ENCODE measurements at regions not wholly inside any gene's neighbourhood (a gene's known extent, or its start where the extent isn't known, plus 50 kb on each side); places are given as distances from the start of the nearest gene placed in this dataset.
"Not testable (repeated sequence)": the region's sequence is repeated elsewhere in the genome, so short reads cannot be mapped to it uniquely, and the experiment has no call there.

- DNase-seq (ENCODE audit: low read depth in 3 of 3): no peak
Measured at GRCh38 chr11:37322333-37323194, 724.5 kb upstream of the RAG2 start.

GRCh38 chr11:37320921-37321320 lies 722.9 kb upstream of the RAG2 start:
- no peak for DNase-seq (ENCODE audit: low read depth in 3 of 3)

- DNase-seq (ENCODE audit: low read depth in 3 of 3): no peak
Measured at GRCh38 chr11:37317803-37318202, 719.8 kb upstream of the RAG2 start.

- no peak for DNase-seq (ENCODE audit: low read depth in 3 of 3)
Measured at GRCh38 chr11:37313266-37313665, 715.2 kb upstream of the RAG2 start.

- no peak for DNase-seq (ENCODE audit: low read depth in 3 of 3)
Measured at GRCh38 chr11:37306563-37306962, 708.5 kb upstream of the RAG2 start.

GRCh38 chr11:37301405-37301804 lies 703.4 kb upstream of the RAG2 start:
- DNase-seq (ENCODE audit: low read depth in 3 of 3): not testable (repeated sequence)

GRCh38 chr11:37298173-37298572 lies 700.1 kb upstream of the RAG2 start:
- no peak for DNase-seq (ENCODE audit: low read depth in 3 of 3)

GRCh38 chr11:37286890-37287289 lies 688.9 kb upstream of the RAG2 start:
- DNase-seq (ENCODE audit: low read depth in 3 of 3): no peak

- no peak for DNase-seq (ENCODE audit: low read depth in 3 of 3)
Measured at GRCh38 chr11:37282367-37282766, 684.3 kb upstream of the RAG2 start.

GRCh38 chr11:37280200-37280599 lies 682.2 kb upstream of the RAG2 start:
- no peak for DNase-seq (ENCODE audit: low read depth in 3 of 3)

- no peak for DNase-seq (ENCODE audit: low read depth in 3 of 3)
Measured at GRCh38 chr11:37277896-37278465, 679.9 kb upstream of the RAG2 start.

GRCh38 chr11:37264783-37265182 lies 666.7 kb upstream of the RAG2 start:
- DNase-seq (ENCODE audit: low read depth in 3 of 3): no peak

- no peak for DNase-seq (ENCODE audit: low read depth in 3 of 3)
Measured at GRCh38 chr11:37264060-37264459, 666.0 kb upstream of the RAG2 start.

- DNase-seq (ENCODE audit: low read depth in 3 of 3): not testable (repeated sequence)
Measured at GRCh38 chr11:37263467-37263866, 665.4 kb upstream of the RAG2 start.

- DNase-seq (ENCODE audit: low read depth in 3 of 3): no peak
Measured at GRCh38 chr11:37259734-37260133, 661.7 kb upstream of the RAG2 start.

- no peak for DNase-seq (ENCODE audit: low read depth in 3 of 3)
Measured at GRCh38 chr11:37248145-37248544, 650.1 kb upstream of the RAG2 start.

GRCh38 chr11:37246092-37246491 lies 648.1 kb upstream of the RAG2 start:
- not testable (repeated sequence) for DNase-seq (ENCODE audit: low read depth in 3 of 3)

- no peak for DNase-seq (ENCODE audit: low read depth in 3 of 3)
Measured at GRCh38 chr11:37230865-37231264, 632.8 kb upstream of the RAG2 start.

- DNase-seq (ENCODE audit: low read depth in 3 of 3): no peak
Measured at GRCh38 chr11:37223962-37224361, 625.9 kb upstream of the RAG2 start.

GRCh38 chr11:37203006-37203405 lies 605.0 kb upstream of the RAG2 start:
- no peak for DNase-seq (ENCODE audit: low read depth in 3 of 3)

GRCh38 chr11:37199082-37199481 lies 601.0 kb upstream of the RAG2 start:
- no peak for DNase-seq (ENCODE audit: low read depth in 3 of 3)

- DNase-seq (ENCODE audit: low read depth in 3 of 3): no peak
Measured at GRCh38 chr11:37184326-37184725, 586.3 kb upstream of the RAG2 start.

- DNase-seq (ENCODE audit: low read depth in 3 of 3): no peak
Measured at GRCh38 chr11:37182031-37182430, 584.0 kb upstream of the RAG2 start.
